HCT116 (cell line): ENCODE measurements at regions not wholly inside any gene's neighbourhood (a gene's known extent, or its start where the extent isn't known, plus 50 kb on each side); places are given as distances from the start of the nearest gene placed in this dataset.

ENCODE experiments used
- ATAC-seq: fragments of 200-7000 bp; cut with Tn5 transposase; 2 replicates; pipeline ENCODE4 v1.9.1; 2020; ENCODE audit warnings: mild to moderate bottlenecking, moderate library complexity
- BruUV-seq: library from RNA; stranded (reverse); fragments of 400-500 nt; replicated peaks from 2 replicates; lab custom pipeline; 2021; lab: Mats Ljungman, UMichigan
- CTCF ChIA-PET: fragments of 300-600 bp; sonication (Branson Sonifier 250); formaldehyde crosslinking; loops from one replicate; lab custom pipeline; 2021; ENCODE audit warnings: antibody characterized with exemption; lab: Charles Lee
- POLR2A ChIA-PET: fragments of 300-600, 350-600 bp; sonication (Branson Sonifier 250); formaldehyde crosslinking; loops from one replicate; lab custom pipeline; 2021; ENCODE audit warnings: antibody characterized with exemption; lab: Charles Lee
- RAD21 ChIA-PET, 2 experiments: fragments of 300-600 bp; sonication (Branson Sonifier 250); formaldehyde crosslinking; loops; one replicate each; lab custom pipeline; 2023; ENCODE audit warnings: low total read pairs in 2 of 2; ENCODE audit not compliant: uncharacterized antibody in 2 of 2, unreplicated experiment in 2 of 2, low non-redundant PET in 1 of 2; lab: Charles Lee
- DNase-seq: peaks from one replicate; pipeline ENCODE4 v3.0.0-alpha.2; 2010; ENCODE audit warnings: low read depth, low spot score
- H2AFZ ChIP-seq: fragments of 200-600 bp; shearing (Covaris generic), sonication (generic); 2 replicates; pipeline ENCODE4 v1.6.1; 2017; ENCODE audit warnings: low read depth, mixed run types, mixed read lengths, antibody characterized with exemption, low read length; ENCODE audit not compliant: poor library complexity, severe bottlenecking
- H3K27ac ChIP-seq: 2 replicates; pipeline ENCODE4 v1.5.1; 2012; ENCODE audit warnings: low read depth, low read length
- H3K27me3 ChIP-seq: fragments of 200-600 bp; sonication (generic); 2 replicates; pipeline ENCODE4 v1.6.1; 2016; ENCODE audit warnings: mixed run types, low read length, mixed read lengths; ENCODE audit not compliant: insufficient read depth
- H3K36me3 ChIP-seq, 2 experiments: fragments of 200-500 bp in 1 of 2; fragments of 200-600 bp in 1 of 2; sonication (Bioruptor generic) in 1 of 2; sonication (generic) in 1 of 2; 2 replicates each; pipeline versions ENCODE4 v1.5.1 to v1.6.1; 2014 to 2016; ENCODE audit warnings: low read length in 2 of 2, inconsistent platforms in 1 of 2, mixed read lengths in 1 of 2, mixed run types in 1 of 2; ENCODE audit not compliant: insufficient read depth in 2 of 2, control insufficient read depth in 1 of 2
- H3K4me1 ChIP-seq, 2 experiments: fragments of 200-600 bp in 1 of 2; sonication (generic) in 1 of 2; 2 replicates each; pipeline versions ENCODE4 v1.5.1 to v1.6.1; 2012 to 2017; ENCODE audit warnings: low read length in 2 of 2, inconsistent platforms in 1 of 2, mild to moderate bottlenecking in 1 of 2, mixed read lengths in 1 of 2, mixed run types in 1 of 2, moderate library complexity in 1 of 2; ENCODE audit not compliant: insufficient read depth in 2 of 2, control insufficient read depth in 1 of 2
- H3K4me2 ChIP-seq: fragments of 200-600 bp; sonication (generic); 2 replicates; pipeline ENCODE4 v1.6.1; 2017; ENCODE audit warnings: mixed run types, low read length, mixed read lengths
- H3K4me3 ChIP-seq, 2 experiments: fragments of 200-600 bp in 1 of 2; sonication (generic) in 1 of 2; replicated peaks in 1 of 2; 2 replicates each; pipeline ENCODE4 v1.5.1; 2011 to 2016; ENCODE audit warnings: low read length in 2 of 2, control low read depth in 1 of 2, low read depth in 1 of 2, mild to moderate bottlenecking in 1 of 2, mixed read lengths in 1 of 2, mixed run types in 1 of 2
- H3K79me2 ChIP-seq: fragments of 200-600 bp; sonication (generic); 2 replicates; pipeline ENCODE4 v1.6.1; 2017; ENCODE audit warnings: mild to moderate bottlenecking, mixed run types, low read length, moderate library complexity, mixed read lengths; ENCODE audit not compliant: insufficient read depth
- H3K9ac ChIP-seq: fragments of 200-600 bp; sonication (generic); 2 replicates; pipeline ENCODE4 v1.6.1; 2016; ENCODE audit warnings: low read length, mixed read lengths
- H3K9me2 ChIP-seq: fragments of 200-600 bp; sonication (generic), shearing (Covaris generic); 2 replicates; pipeline ENCODE4 v1.6.1; 2017; ENCODE audit warnings: mixed run types, mild to moderate bottlenecking, moderate library complexity; ENCODE audit not compliant: insufficient read depth
- H3K9me3 ChIP-seq, 2 experiments: fragments of 200-500 bp in 1 of 2; fragments of 200-600 bp in 1 of 2; sonication (Bioruptor generic) in 1 of 2; sonication (generic) in 1 of 2; 2 replicates each; pipeline ENCODE4 v1.6.1; 2014 to 2017; ENCODE audit warnings: low read length in 2 of 2, mixed read lengths in 2 of 2, inconsistent platforms in 1 of 2, low read depth in 1 of 2, mild to moderate bottlenecking in 1 of 2, mixed run types in 1 of 2, moderate library complexity in 1 of 2; ENCODE audit not compliant: control insufficient read depth in 1 of 2, insufficient read depth in 1 of 2
- H4K20me1 ChIP-seq: fragments of 200-600 bp; sonication (generic), shearing (Covaris generic); 2 replicates; pipeline ENCODE4 v1.6.1; 2017; ENCODE audit warnings: mixed run types, mild to moderate bottlenecking, moderate library complexity; ENCODE audit not compliant: insufficient read depth
- ATF3 ChIP-seq: IDR thresholded peaks from 2 replicates; pipeline ENCODE4 v1.6.1; 2012
- CTCF ChIP-seq, 3 experiments: fragments of 200-600 bp in 1 of 3; sonication (generic) in 1 of 3; IDR thresholded peaks in 2 of 3; conservative IDR thresholded peaks in 1 of 3; 2 replicates each; pipeline ENCODE4 v1.5.1; 2012 to 2017; ENCODE audit warnings: low read depth in 2 of 3, low read length in 2 of 3, antibody characterized with exemption in 1 of 3, borderline replicate concordance in 1 of 3, control low read depth in 1 of 3, mild to moderate bottlenecking in 1 of 3, mixed read lengths in 1 of 3, mixed run types in 1 of 3, moderate library complexity in 1 of 3; ENCODE audit not compliant: insufficient read depth in 1 of 3
- EZH2 ChIP-seq: fragments of 200-600 bp; sonication (generic); IDR thresholded peaks from 2 replicates; pipeline ENCODE4 v1.6.1; 2017; ENCODE audit warnings: antibody characterized with exemption, mixed run types
- JUND ChIP-seq: IDR thresholded peaks from 2 replicates; pipeline ENCODE4 v1.6.1; 2012
- POLR2A ChIP-seq: IDR thresholded peaks from 2 replicates; pipeline ENCODE4 v1.7.0; 2011; ENCODE audit warnings: borderline replicate concordance; ENCODE audit not compliant: insufficient read depth, insufficient read length; ENCODE audit errors: extremely low read depth
- RAD21 ChIP-seq: IDR thresholded peaks from 2 replicates; pipeline ENCODE4 v1.6.1; 2012; ENCODE audit warnings: low read depth, mild to moderate bottlenecking
- SIN3A ChIP-seq: IDR thresholded peaks from 2 replicates; pipeline ENCODE4 v1.6.1; 2012; ENCODE audit warnings: low read depth
- SP1 ChIP-seq: IDR thresholded peaks from 2 replicates; pipeline ENCODE4 v1.6.1; 2012; ENCODE audit warnings: low read depth
- SRF ChIP-seq: IDR thresholded peaks from 2 replicates; pipeline ENCODE4 v1.6.1; 2012; ENCODE audit warnings: low read depth
- YY1 ChIP-seq: IDR thresholded peaks from 2 replicates; pipeline ENCODE4 v1.6.1; 2011; ENCODE audit warnings: low read length, low read depth, moderate library complexity, mild to moderate bottlenecking; ENCODE audit not compliant: insufficient replicate concordance; ENCODE audit errors: extremely low read depth
- ZBTB33 ChIP-seq: IDR thresholded peaks from 2 replicates; pipeline ENCODE4 v1.6.1; 2011; ENCODE audit warnings: mild to moderate bottlenecking, low read length, moderate library complexity; ENCODE audit not compliant: insufficient replicate concordance; ENCODE audit errors: extremely low read depth
- ZFX ChIP-seq: fragments of 450-650 bp; IDR thresholded peaks from 2 replicates; pipeline ENCODE4 v1.6.1; 2017
- ZNF274 ChIP-seq: fragments of 200-500 bp; sonication (Bioruptor generic); IDR thresholded peaks from 2 replicates; pipeline ENCODE4 v1.6.1; 2014; ENCODE audit warnings: mild to moderate bottlenecking, low read depth, low read length, inconsistent platforms
- intact Hi-C: fragments of 100-400 bp; cut with micrococcal nuclease; formaldehyde crosslinking; loops from 2 replicates; pipeline ENCODE4 v1.10.0; 2022
- TF ChIP-seq, protein P1 (sequence below): IDR thresholded peaks from 2 replicates; pipeline ENCODE4 v1.6.1; 2012

- no peaks in the 10 kb centered on the region for H4K20me1 ChIP-seq
- no TSS peak for BruUV-seq
- no peak overlapping the region for H3K27ac ChIP-seq
- no peaks in the 10 kb centered on the region for H3K36me3 ChIP-seq
- H3K9ac ChIP-seq = no peak overlapping the region
- H3K79me2 ChIP-seq = no peaks in the 10 kb centered on the region
- ATAC-seq = no peak
- no peaks in the 10 kb centered on the region for H3K4me1 ChIP-seq
- H3K4me3 ChIP-seq = no peak overlapping the region
- no peak overlapping the region for H2AFZ ChIP-seq
- TF ChIP-seq CTCF (IDR thresholded peaks at IDR 0.05 in 2 of 3, conservative IDR thresholded peaks at IDR 0.05 in 1 of 3; ENCODE audit: borderline replicate concordance in 1 of 3, insufficient read depth in 1 of 3, low read depth in 2 of 3, low read length in 2 of 3) (no peak), POLR2A (no peak)
- TF ChIP-seq, all 23 proteins: peak for 0
- Histone ChIP-seq H3K27me3 (no peaks in the 10 kb centered on the region), H3K9me2 (no peaks in the 10 kb centered on the region), H3K9me3 (peaks cover 0 to 5% of the 10 kb centered on the region in 2 experiments; a peak in 1 of 4 replicates), H3K4me2 (no peak overlapping the region)
- ChIA-PET RAD21 (no interaction called here), CTCF (no interaction called here), POLR2A (no interaction called here)
- intact Hi-C loops = no loop called here
- no peak for DNase-seq
Measured at GRCh38 chr1:4424766-4425165, 229.6 kb upstream of the AJAP1 start.

DNA sequence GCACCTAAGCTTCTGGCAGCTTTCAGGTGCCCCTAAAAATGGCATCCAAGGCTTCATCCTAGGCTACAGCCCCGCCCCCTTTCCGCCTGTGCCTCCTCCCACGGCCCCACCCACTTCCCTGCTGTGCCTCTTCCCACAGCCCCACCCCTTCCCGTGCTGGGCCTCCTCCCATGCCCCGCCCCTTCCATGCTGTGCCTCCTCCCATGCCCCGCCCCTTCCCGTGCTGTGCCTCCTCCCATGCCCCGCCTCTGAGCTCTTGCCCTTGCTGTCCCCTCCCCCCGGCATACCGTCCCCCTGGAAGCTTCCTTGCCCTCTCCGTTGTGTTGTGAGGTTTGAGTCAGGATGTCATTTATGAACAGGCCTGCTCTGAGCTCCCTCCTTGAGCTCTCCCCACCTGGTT, 228.5 kb upstream of the AJAP1 start:
- ChIA-PET POLR2A (no interaction called here), RAD21 (no interaction called here), CTCF (no interaction called here)
- no peaks in the 10 kb centered on the region for H3K36me3 ChIP-seq
- BruUV-seq = no TSS peak
- H3K79me2 ChIP-seq = no peaks in the 10 kb centered on the region
- ATAC-seq (peak; percentile 47; the same call in 1 of the 2 replicates), DNase-seq (no peak)
- peaks cover 0 to 3% of the 10 kb centered on the region in 2 experiments; a peak in 1 of 4 replicates for H3K9me3 ChIP-seq
- no peaks in the 10 kb centered on the region for H3K9me2 ChIP-seq
- H3K4me3 ChIP-seq = no peak overlapping the region
- no peak overlapping the region for H3K4me2 ChIP-seq
- no peak overlapping the region for H3K27ac ChIP-seq
- no peaks in the 10 kb centered on the region for H3K4me1 ChIP-seq
- no peak overlapping the region for H3K9ac ChIP-seq
- H3K27me3 ChIP-seq = no peaks in the 10 kb centered on the region
- no peak overlapping the region for H2AFZ ChIP-seq
- intact Hi-C loops = no loop called here
- no peaks in the 10 kb centered on the region for H4K20me1 ChIP-seq
- TF ChIP-seq EZH2 (no peak), POLR2A (no peak), SP1 (no peak), ZNF274 (no peak), SIN3A (no peak), RAD21 (no peak), ZBTB33 (no peak), CTCF (IDR thresholded peaks at IDR 0.05 in 2 of 3, conservative IDR thresholded peaks at IDR 0.05 in 1 of 3; ENCODE audit: borderline replicate concordance in 1 of 3, insufficient read depth in 1 of 3, low read depth in 2 of 3, low read length in 2 of 3) (no peak), SRF (no peak), JUND (no peak), ATF3 (no peak), YY1 (no peak), ZFX (no peak)
- TF ChIP-seq, protein P1, sequence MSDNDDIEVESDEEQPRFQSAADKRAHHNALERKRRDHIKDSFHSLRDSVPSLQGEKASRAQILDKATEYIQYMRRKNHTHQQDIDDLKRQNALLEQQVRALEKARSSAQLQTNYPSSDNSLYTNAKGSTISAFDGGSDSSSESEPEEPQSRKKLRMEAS = no peak
